D341Med (cell line): ENCODE measurements at regions not wholly inside any gene's neighbourhood (a gene's known extent, or its start where the extent isn't known, plus 50 kb on each side); places are given as distances from the start of the nearest gene placed in this dataset.

Experiments
- DNase-seq: peaks from one replicate; pipeline ENCODE4 v3.0.0; 2012; ENCODE audit warnings: low spot score

- no peak for DNase-seq
These were observed 185.1 kb downstream of the KIF2B start for GRCh38 chr17:54007855-54008254.

- no peak for DNase-seq
These were observed 186.8 kb downstream of the KIF2B start for GRCh38 chr17:54009502-54009901.

GRCh38 chr17:54013072-54013471 lies 190.3 kb downstream of the KIF2B start:
- no peak for DNase-seq

- no peak for DNase-seq
These were observed 193.0 kb downstream of the KIF2B start for GRCh38 chr17:54015734-54016133.

GRCh38 chr17:54021418-54021817 lies 198.7 kb downstream of the KIF2B start:
- DNase-seq = no peak

GRCh38 chr17:54028986-54029580 lies 206.4 kb downstream of the KIF2B start:
- DNase-seq = no peak

- no peak for DNase-seq
These were observed 207.3 kb downstream of the KIF2B start for GRCh38 chr17:54029986-54030385.

GRCh38 chr17:54046570-54046969 lies 223.8 kb downstream of the KIF2B start:
- DNase-seq = no peak

- no peak for DNase-seq
These were observed 240.9 kb downstream of the KIF2B start for GRCh38 chr17:54063639-54064038.

GRCh38 chr17:54085020-54085419 lies 262.3 kb downstream of the KIF2B start:
- DNase-seq = no peak

- no peak for DNase-seq
These were observed 263.2 kb downstream of the KIF2B start for GRCh38 chr17:54085934-54086333.

GRCh38 chr17:54096216-54096615 lies 273.5 kb downstream of the KIF2B start:
- no peak for DNase-seq

- no peak for DNase-seq
These were observed 276.5 kb downstream of the KIF2B start for GRCh38 chr17:54099221-54099620.

GRCh38 chr17:54102246-54102645 lies 279.5 kb downstream of the KIF2B start:
- DNase-seq = peak; percentile 18

GRCh38 chr17:54111576-54111975 lies 288.8 kb downstream of the KIF2B start:
- no peak for DNase-seq

- no peak for DNase-seq
These were observed 294.7 kb downstream of the KIF2B start for GRCh38 chr17:54117452-54117851.

- DNase-seq = no peak
These were observed 301.7 kb downstream of the KIF2B start for GRCh38 chr17:54124456-54124855.

- DNase-seq = no peak
These were observed 330.7 kb downstream of the KIF2B start for GRCh38 chr17:54153423-54153822.

- no peak for DNase-seq
These were observed 334.8 kb downstream of the KIF2B start for GRCh38 chr17:54157542-54157941.

- DNase-seq = peak; percentile 53
These were observed 349.6 kb downstream of the KIF2B start for GRCh38 chr17:54172096-54172984.

- no peak for DNase-seq
These were observed 350.2 kb downstream of the KIF2B start for GRCh38 chr17:54172985-54173316.

GRCh38 chr17:54177606-54178308 lies 355.0 kb downstream of the KIF2B start:
- no peak for DNase-seq

- DNase-seq = peak; percentile 60
These were observed 358.2 kb downstream of the KIF2B start for GRCh38 chr17:54180950-54181349.
